OCI-M1 (cell line): ENCODE measurements at regions not wholly inside any gene's neighbourhood (a gene's known extent, or its start where the extent isn't known, plus 50 kb on each side); places are given as distances from the start of the nearest gene placed in this dataset.
A peak's percentile ranks its signal among the peaks of the same experiment; 100 is the strongest.

Experiments
- DNase-seq: peaks from one replicate; lab custom pipeline; 2025; lab: John Stamatoyannopoulos, UW

- no peak for DNase-seq
These were observed 374.0 kb downstream of the SV2B start for GRCh38 chr15:91473894-91474545.

GRCh38 chr15:91476861-91477260 lies 376.6 kb upstream of the SLCO3A1 start:
- DNase-seq = peak; percentile 42

GRCh38 chr15:91478717-91479191 lies 374.8 kb upstream of the SLCO3A1 start:
- peak; percentile 96 for DNase-seq

GRCh38 chr15:91480426-91480825 lies 373.1 kb upstream of the SLCO3A1 start:
- no peak for DNase-seq

- no peak for DNase-seq
These were observed 370.7 kb upstream of the SLCO3A1 start for GRCh38 chr15:91482799-91483198.

GRCh38 chr15:91484141-91484540 lies 369.4 kb upstream of the SLCO3A1 start:
- DNase-seq = no peak

GRCh38 chr15:91488452-91488851 lies 365.1 kb upstream of the SLCO3A1 start:
- DNase-seq = no peak

GRCh38 chr15:91490211-91490610 lies 363.3 kb upstream of the SLCO3A1 start:
- no peak for DNase-seq

- DNase-seq = peak; percentile 35
These were observed 362.2 kb upstream of the SLCO3A1 start for GRCh38 chr15:91491101-91491950.

- DNase-seq = no peak
These were observed 356.5 kb upstream of the SLCO3A1 start for GRCh38 chr15:91496754-91497691.

GRCh38 chr15:91498046-91498748 lies 355.3 kb upstream of the SLCO3A1 start:
- no peak for DNase-seq

- no peak for DNase-seq
These were observed 354.8 kb upstream of the SLCO3A1 start for GRCh38 chr15:91498749-91499062.

GRCh38 chr15:91499774-91500383 lies 353.6 kb upstream of the SLCO3A1 start:
- no peak for DNase-seq

GRCh38 chr15:91508633-91509032 lies 344.9 kb upstream of the SLCO3A1 start:
- DNase-seq = no peak

- DNase-seq = no peak
These were observed 339.4 kb upstream of the SLCO3A1 start for GRCh38 chr15:91514147-91514546.

- DNase-seq = peak; percentile 7
These were observed 338.2 kb upstream of the SLCO3A1 start for GRCh38 chr15:91515188-91515754.

- no peak for DNase-seq
These were observed 336.6 kb upstream of the SLCO3A1 start for GRCh38 chr15:91516866-91517265.

GRCh38 chr15:91517491-91518200 lies 335.9 kb upstream of the SLCO3A1 start:
- DNase-seq = peak; percentile 41

- DNase-seq = no peak
These were observed 332.7 kb upstream of the SLCO3A1 start for GRCh38 chr15:91520850-91521249.

- DNase-seq = no peak
These were observed 332.0 kb upstream of the SLCO3A1 start for GRCh38 chr15:91521548-91521947.
